NCI-H1436 (cell line): ENCODE measurements at regions not wholly inside any gene's neighbourhood (a gene's known extent, or its start where the extent isn't known, plus 50 kb on each side); places are given as distances from the start of the nearest gene placed in this dataset.

Experiments used
- DNase-seq: peaks from one replicate; lab custom pipeline; 2025; lab: John Stamatoyannopoulos, UW

DNA sequence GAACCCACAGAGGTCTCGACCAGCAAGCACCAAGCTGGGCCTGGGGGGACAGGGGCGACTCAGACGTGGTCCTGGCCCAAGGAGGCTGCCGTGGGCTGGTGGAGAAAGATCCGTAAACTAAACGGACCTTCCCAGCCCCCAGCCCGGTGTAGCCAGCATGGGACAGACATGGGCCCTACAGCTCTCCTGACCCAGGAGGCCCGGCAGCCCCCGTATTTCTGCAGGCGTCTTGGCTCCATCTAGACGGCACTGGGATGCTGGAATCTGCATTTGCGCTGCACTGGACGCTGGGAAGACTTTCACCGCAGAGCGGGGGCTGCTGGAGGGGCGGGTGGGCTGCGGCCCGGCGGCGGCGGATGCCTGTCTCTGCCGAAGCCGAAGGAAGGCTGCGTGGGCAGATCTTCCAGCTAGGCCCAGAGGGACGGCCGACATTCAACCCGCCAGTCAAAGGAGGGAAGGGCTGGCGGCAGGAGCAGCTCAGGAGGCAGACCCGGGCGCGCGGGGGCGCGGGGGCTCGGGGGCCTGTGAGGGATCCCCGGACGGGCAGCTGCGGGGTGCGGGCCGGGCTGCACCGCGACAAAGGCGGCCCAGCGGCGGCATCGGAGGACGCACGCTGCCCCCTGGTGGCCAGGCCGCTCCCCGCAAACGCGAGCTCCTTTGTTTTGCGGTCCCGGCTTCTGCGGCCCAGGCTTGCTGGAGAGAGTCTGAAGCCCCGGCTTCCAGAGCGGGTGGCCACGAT is 266.2 kb downstream of the NSG2 start:
- peak; percentile 38 for DNase-seq

- DNase-seq = no peak
Observed at GRCh38 chr5:174312270-174312617, 266.7 kb downstream of the NSG2 start.

- DNase-seq = no peak
Observed at GRCh38 chr5:174312641-174313040, 267.1 kb downstream of the NSG2 start.

- DNase-seq = no peak
Observed at GRCh38 chr5:174313615-174314014, 268.1 kb downstream of the NSG2 start.

DNA sequence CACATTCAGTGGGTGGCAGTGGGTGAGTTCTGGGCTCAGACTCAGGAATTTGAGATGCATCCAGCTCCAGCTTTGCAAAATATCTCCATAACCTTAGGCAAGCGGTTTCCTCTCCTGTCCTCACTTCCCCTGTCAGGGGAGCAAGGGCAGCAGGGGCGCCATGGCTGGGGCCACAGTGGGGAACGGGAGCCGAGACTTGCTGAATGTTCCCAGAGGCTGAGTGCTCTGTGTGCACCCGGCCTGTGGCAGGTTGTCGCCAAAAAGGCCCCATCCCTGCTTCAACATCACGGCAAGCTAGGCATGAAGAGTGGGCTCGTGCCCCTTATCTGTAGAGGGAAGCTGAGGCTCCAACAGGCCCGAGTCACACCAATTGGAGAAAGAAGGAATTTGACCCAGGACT is 268.8 kb downstream of the NSG2 start:
- DNase-seq = no peak

DNA sequence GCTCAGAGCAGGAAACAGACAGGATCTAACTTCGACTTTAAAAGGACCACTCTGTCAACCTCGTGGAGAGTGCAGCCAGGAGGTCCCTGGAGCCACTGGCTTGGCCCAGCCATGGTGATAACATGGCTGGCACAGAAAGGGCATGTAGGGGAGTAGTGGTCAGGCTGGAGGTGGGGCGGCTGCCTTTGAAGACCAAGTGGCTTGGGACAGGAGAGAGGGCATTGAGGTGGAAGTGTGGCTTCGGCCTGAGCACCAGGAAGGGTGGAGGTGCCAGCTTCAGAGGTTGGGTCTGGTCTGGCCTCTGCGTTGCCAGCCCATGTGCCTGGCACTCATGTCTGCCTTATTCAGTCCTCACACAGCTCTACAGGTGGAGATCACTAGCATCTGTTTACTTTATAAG is 270.0 kb downstream of the NSG2 start:
- DNase-seq = no peak

GRCh38 chr5:174315871-174316270 is 270.4 kb downstream of the NSG2 start:
- DNase-seq = no peak

DNA sequence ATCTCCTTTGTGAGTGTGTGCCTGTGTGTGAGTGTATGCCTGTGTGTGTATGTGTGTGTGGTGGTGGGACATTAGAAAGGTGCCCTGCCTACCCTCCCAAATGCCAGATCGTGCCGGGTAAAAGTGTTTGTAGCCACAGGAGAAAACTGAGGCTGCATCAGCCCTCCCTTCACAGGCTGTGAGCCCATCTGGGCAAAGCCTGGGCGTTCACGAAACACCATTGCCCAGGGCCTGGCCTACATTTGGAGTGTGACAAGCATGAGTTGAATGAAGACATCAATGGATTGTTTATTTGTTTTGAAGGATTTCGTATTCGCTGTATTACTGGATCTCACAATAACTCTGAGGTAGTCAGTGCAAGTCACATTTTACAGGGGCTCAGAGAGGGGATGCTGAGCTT is 270.8 kb downstream of the NSG2 start:
- no peak for DNase-seq

DNA sequence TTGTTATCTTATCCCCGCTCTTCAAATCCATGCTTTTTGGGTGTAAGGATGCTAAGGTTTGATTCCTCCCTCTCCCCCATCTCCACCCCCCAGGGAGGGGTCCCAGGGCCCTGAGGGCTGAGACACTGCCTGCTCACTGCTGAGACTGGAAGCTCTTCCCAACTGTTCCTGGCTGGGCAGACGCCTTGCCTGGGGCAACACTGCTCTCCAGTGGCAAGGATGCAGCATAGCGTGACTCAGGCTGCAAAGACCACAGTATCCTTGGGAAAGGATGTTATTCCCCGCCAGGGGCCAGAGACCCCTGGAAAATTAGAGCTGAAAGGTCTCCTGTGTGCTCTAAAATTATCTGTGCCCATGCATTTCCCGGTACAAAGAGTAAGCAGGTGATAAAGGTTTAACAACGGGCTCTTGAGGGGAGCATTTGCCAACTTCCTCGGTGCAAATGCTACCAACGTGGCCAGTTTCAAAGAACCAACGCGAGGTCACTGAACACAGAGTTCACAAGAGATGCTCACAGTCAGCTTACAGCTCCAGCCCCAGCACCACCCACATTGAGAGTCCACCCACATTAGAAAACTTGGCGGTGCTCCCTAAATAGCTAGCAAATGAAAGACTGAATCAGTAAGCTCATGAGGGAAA is 271.9 kb downstream of the NSG2 start:
- no peak for DNase-seq

GRCh38 chr5:174318578-174318977 is 273.1 kb downstream of the NSG2 start:
- no peak for DNase-seq

DNA sequence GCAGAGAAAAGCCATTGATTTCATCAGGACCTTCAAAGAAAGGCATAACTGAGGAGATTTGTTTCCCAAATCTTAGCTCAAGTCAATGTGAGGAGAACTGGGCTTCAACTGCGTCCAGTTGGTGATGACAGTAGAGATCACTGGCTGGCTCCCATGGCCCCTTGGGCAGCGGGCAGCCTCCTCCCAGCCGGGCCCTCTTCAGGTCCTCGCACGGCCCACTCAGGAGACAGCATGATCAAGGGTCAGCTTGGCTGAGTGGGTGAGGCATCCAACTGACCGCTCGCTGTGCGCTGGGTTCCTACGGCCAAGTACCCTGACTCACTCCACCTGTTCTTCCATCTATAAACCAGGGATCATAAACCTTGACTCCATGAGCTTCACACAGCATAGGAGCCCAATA is 274.0 kb downstream of the NSG2 start:
- DNase-seq = no peak

DNA sequence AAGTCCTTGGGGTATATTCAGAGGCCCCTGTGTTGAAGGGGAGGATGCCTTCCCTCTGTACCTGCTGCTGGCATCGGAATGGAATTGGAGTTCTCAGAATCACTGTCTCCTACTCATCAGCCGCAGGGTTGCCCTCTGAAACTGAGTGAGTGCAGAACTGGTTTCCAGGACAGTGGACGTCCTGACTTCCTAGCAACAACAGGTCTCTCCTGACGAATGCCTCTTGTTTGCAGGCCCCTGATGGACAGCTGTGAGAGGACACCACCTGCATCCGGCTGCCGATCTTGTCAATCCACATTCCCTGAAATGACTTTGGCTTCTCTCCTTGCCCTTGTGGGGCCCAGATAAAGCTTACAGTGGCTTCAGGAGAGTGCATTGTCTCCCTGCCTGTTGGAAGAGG is 274.5 kb downstream of the NSG2 start:
- no peak for DNase-seq

DNA sequence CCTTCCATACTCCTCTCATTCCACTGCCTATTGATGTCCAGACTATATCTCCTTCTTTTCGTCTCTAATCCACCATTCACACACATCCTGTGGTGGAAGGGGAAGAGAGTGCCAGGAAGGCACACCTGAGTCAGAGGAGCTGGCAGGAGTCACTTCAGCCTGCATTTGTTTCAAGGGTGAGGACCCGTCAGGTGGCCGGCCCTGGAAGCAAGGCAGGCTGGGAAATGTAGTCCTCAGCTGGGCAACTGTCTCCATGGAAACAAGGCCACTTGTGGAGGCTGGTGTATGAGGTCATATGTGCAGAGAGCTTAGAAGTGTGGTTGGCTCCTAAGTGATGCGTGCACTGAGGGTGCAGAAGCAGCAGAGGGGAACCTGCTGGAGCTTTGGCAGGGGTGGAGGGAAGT is 278.4 kb downstream of the NSG2 start:
- no peak for DNase-seq

GRCh38 chr5:174324680-174325079 is 279.2 kb downstream of the NSG2 start:
- DNase-seq = no peak

- no peak for DNase-seq
Observed at GRCh38 chr5:174325431-174325830, 279.9 kb downstream of the NSG2 start.

- DNase-seq = no peak
Observed at GRCh38 chr5:174325961-174326360, 280.5 kb downstream of the NSG2 start.

DNA sequence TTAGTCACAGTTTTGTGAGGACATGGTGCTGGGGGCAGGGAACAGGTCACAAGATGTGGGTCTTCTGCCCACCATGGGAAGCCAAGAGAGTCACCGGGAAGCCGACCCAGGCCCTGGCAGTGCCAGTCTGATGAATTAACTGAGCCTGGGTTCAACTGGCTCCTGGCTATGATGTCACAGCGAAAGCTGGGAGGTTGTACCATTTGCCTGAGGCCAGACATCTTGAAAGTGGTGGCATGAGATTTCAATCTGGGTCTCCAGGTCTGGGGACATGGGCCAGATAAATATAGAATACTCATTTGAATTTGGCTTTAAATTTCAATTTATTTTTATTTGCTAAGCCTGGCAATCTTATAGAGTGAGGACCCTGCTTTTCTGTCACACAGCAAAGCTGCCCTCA is 280.9 kb downstream of the NSG2 start:
- no peak for DNase-seq

- DNase-seq = peak; percentile 29
Observed at GRCh38 chr5:174327317-174327864, 281.9 kb downstream of the NSG2 start.

DNA sequence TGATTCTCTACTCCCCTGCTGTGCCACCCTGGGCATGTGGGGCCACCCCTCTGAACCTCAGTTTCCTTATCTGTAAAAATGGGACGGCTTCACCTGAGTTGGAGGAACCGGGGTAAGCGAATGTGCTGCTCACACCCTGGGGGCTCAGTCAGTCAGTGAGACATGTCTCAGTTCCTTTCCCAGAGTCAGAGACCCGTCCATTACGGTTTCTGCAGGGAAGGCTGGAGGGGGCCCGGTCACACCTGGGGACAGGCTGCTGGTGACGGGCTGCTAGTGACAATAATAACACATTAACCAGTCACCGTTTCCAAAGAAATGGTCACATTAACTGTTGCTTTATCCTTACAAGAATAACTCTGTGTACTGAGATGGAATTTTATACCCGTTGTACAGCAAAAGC is 282.4 kb downstream of the NSG2 start:
- DNase-seq = no peak

- no peak for DNase-seq
Observed at GRCh38 chr5:174328631-174329299, 283.3 kb downstream of the NSG2 start.

GRCh38 chr5:174329738-174330137 is 284.2 kb downstream of the NSG2 start:
- DNase-seq = no peak

- no peak for DNase-seq
Observed at GRCh38 chr5:174335682-174336364, 290.3 kb downstream of the NSG2 start.

GRCh38 chr5:174336479-174336878 is 291.0 kb downstream of the NSG2 start:
- DNase-seq = no peak
